Esophagus squamous epithelium (tissue), 5 donors: ENCODE measurements at regions not wholly inside any gene's neighbourhood (a gene's known extent, or its start where the extent isn't known, plus 50 kb on each side); places are given as distances from the start of the nearest gene placed in this dataset.

Experiments
- DNase-seq: peaks from one replicate; lab custom pipeline; 2025; lab: John Stamatoyannopoulos, UW
- H3K27ac ChIP-seq, 4 donors: fragments of 200-600 bp; sonication (generic); one replicate each; pipeline ENCODE4 v1.5.1; 2016 to 2019; ENCODE audit warnings: mild to moderate bottlenecking in 1 of 4
- H3K27me3 ChIP-seq, 4 donors: fragments of 200-600 bp; sonication (generic); 1 replicate in 3 of 4; 2 replicates in 1 of 4; pipeline versions ENCODE4 v1.5.1 to v1.6.0; 2017 to 2021; ENCODE audit warnings: antibody characterized with exemption in 1 of 4
- H3K36me3 ChIP-seq, 3 donors: fragments of 200-600 bp; sonication (generic); one replicate each; pipeline ENCODE4 v1.5.1; 2016 to 2019
- H3K4me1 ChIP-seq, 3 donors: fragments of 200-600 bp; sonication (generic); one replicate each; pipeline ENCODE4 v1.5.1; 2017 to 2019
- H3K4me3 ChIP-seq, 4 donors: fragments of 200-600 bp; sonication (generic); 1 replicate in 3 of 4; 2 replicates in 1 of 4; pipeline ENCODE4 v1.5.1; 2016 to 2019; ENCODE audit warnings: mild to moderate bottlenecking in 2 of 4, moderate library complexity in 1 of 4
- H3K9me3 ChIP-seq, 3 donors: fragments of 200-600 bp; sonication (generic); one replicate each; pipeline ENCODE4 v1.5.1; 2016 to 2019
- POLR2A ChIP-seq, 4 donors: fragments of 450-650 bp; IDR thresholded peaks; one replicate each; pipeline ENCODE4 v1.6.1; 2017; ENCODE audit warnings: antibody characterized with exemption in 4 of 4, mild to moderate bottlenecking in 4 of 4, moderate library complexity in 3 of 4
- WGBS, 2 donors: methylation state at CpG; one replicate each; pipeline ENCODE4 v1.1.5; 2018; 5-methylcytosine and 5-hydroxymethylcytosine counted together
- intact Hi-C: fragments of 100-400 bp; cut with DNase I; formaldehyde crosslinking; loops from one replicate; pipeline ENCODE4 v1.15.0; 2022
- TF ChIP-seq, protein P1 (sequence below), 6 experiments: fragments of 450-650 bp in 4 of 6; fragments of 200-600 bp in 2 of 6; sonication (generic) in 2 of 6; IDR thresholded peaks; one replicate each; pipeline ENCODE4 v1.5.1; 2016 to 2019; ENCODE audit warnings: antibody characterized with exemption in 6 of 6, mild to moderate bottlenecking in 4 of 6, moderate library complexity in 4 of 6
- donor health status: DM: yes; HTN: yes; CAD: no.

DNA sequence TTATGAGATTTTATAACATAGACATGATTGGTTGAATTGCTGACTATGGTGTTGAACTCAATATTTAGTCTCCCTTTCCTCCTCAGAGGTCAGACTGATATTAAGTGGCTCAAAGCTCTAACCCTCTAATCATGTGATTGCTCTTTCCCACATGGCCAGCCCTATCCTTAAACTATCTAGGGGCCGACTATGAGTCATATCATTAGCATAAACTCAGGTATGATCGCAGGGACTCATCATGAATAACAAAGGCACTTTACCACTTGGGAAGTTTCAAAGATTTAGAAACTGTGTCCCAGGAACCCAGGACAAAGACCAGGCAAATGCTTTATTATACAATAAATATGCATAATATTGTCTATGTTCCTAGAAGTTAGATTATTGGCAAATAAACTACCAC lies 894.6 kb upstream of the NEGR1 start:
- intact Hi-C loops, result no loop called here
- TF ChIP-seq POLR2A (IDR thresholded peaks at IDR 0.05), result no peak
- TF ChIP-seq, protein P1, sequence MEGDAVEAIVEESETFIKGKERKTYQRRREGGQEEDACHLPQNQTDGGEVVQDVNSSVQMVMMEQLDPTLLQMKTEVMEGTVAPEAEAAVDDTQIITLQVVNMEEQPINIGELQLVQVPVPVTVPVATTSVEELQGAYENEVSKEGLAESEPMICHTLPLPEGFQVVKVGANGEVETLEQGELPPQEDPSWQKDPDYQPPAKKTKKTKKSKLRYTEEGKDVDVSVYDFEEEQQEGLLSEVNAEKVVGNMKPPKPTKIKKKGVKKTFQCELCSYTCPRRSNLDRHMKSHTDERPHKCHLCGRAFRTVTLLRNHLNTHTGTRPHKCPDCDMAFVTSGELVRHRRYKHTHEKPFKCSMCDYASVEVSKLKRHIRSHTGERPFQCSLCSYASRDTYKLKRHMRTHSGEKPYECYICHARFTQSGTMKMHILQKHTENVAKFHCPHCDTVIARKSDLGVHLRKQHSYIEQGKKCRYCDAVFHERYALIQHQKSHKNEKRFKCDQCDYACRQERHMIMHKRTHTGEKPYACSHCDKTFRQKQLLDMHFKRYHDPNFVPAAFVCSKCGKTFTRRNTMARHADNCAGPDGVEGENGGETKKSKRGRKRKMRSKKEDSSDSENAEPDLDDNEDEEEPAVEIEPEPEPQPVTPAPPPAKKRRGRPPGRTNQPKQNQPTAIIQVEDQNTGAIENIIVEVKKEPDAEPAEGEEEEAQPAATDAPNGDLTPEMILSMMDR (IDR thresholded peaks at IDR 0.05), result no peak

DNA sequence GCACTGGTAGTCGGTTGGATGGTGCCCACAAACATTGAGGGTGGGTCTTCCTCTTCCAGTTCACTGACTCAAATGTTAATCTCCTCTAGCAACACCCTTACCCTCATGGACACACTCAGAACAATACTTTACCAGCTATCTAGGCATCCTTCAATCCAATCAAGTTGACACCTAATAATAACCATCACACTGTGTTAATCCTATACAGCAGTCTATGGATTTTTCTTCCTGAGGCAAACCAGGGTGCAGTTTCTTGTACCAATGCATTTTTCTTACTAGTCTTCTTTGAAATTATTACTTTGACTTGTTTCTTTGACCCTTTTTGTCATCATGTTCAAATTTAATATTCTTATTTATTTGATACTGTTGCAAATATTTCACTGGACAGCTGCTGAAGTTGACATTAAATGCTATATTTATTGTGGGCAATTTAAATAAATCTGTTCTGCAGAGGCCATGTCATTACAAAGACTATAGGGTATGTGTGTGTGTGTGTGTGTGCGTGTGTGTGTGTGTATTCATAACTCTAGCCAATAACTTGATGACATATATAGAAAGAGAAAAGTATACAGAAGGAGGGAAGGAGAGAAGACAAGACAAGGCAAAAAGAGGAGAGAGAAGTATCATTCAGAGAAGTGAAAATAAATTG lies 884.8 kb upstream of the NEGR1 start:
- H3K27me3 ChIP-seq, result no peaks in the 10 kb centered on the region
- intact Hi-C loops, result no loop called here
- no peak overlapping the region for H3K27ac ChIP-seq
- TF ChIP-seq, protein P1 (IDR thresholded peaks at IDR 0.05), result no peak
- no peak for TF ChIP-seq POLR2A (IDR thresholded peaks at IDR 0.05)
- H3K9me3 ChIP-seq, result no peaks in the 10 kb centered on the region
- 56 to 70% methylated on average over 2 of the region's 2 CpGs for WGBS, 2 donors
- no peak for DNase-seq
- no peaks in the 10 kb centered on the region for H3K36me3 ChIP-seq
- no peak overlapping the region for H3K4me3 ChIP-seq
- no peaks in the 10 kb centered on the region for H3K4me1 ChIP-seq

More for the DNA sequence above, 894.6 kb upstream of the NEGR1 start:
- Histone ChIP-seq H3K27me3 (no peaks in the 10 kb centered on the region), H3K9me3 (peaks cover 0 to 13% (median 0%) of the 10 kb centered on the region in 3 donors), H3K4me1 (no peaks in the 10 kb centered on the region), H3K27ac (no peak overlapping the region), H3K4me3 (no peak overlapping the region), H3K36me3 (no peaks in the 10 kb centered on the region)
- WGBS, 2 donors, result 42 to 75% methylated on average over 2 of the region's 2 CpGs
- no peak for DNase-seq

DNA sequence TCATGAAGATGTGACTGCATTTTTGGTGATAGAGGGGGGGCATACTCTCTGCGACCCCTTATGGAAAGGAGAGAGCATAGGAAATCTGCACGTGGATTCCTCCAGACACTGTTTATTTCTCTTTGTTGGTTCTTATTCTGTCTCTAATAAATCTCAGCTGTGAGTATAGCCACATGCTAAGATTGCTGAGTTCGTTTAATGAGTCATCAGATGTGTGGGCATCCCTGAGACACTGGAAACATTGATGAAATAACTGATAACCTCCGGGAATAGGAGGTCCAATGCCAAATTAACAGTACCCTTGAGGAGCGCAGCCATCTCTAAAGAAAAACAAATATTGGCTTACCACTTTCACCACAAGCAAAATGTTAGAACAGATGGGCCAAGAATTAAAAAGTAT lies 880.2 kb upstream of the NEGR1 start:
- Histone ChIP-seq H3K9me3 (no peaks in the 10 kb centered on the region), H3K27ac (no peak overlapping the region), H3K27me3 (no peaks in the 10 kb centered on the region), H3K4me1 (no peaks in the 10 kb centered on the region), H3K36me3 (no peaks in the 10 kb centered on the region), H3K4me3 (no peak overlapping the region)
- 38 to 42% methylated on average over 5 of the region's 5 CpGs for WGBS, 2 donors
- DNase-seq, result no peak
- no peak for TF ChIP-seq POLR2A (IDR thresholded peaks at IDR 0.05)
- TF ChIP-seq, protein P1 (IDR thresholded peaks at IDR 0.05), result no peak
- intact Hi-C loops, result no loop called here

DNA sequence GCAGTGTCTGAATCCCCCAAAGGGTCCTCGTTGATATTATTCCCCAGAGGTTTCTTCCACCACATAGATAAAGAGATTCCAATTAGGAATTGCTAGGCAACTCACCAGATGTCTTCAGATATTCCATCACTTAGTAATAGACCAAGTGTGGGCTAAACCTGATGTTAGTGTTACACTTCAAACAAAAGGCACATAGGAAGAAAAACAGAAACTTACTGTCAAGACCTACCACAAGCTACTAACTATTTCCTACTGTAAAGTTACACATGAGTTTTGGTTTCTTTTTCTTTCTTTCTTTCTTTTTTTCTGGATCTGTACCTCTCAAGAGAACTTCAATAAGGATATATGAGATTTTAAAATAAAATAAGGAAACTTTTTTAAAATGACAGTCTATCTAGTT lies 879.1 kb upstream of the NEGR1 start:
- TF ChIP-seq, protein P1 (IDR thresholded peaks at IDR 0.05), result no peak
- TF ChIP-seq POLR2A (IDR thresholded peaks at IDR 0.05), result no peak
- H3K27ac ChIP-seq, result no peak overlapping the region
- 50 to 60% methylated on average over 1 of the region's 1 CpG for WGBS, 2 donors
- DNase-seq, result no peak
- H3K36me3 ChIP-seq, result no peaks in the 10 kb centered on the region
- H3K9me3 ChIP-seq, result no peaks in the 10 kb centered on the region
- H3K4me3 ChIP-seq, result no peak overlapping the region
- intact Hi-C loops, result no loop called here
- H3K27me3 ChIP-seq, result no peaks in the 10 kb centered on the region
- H3K4me1 ChIP-seq, result no peaks in the 10 kb centered on the region

DNA sequence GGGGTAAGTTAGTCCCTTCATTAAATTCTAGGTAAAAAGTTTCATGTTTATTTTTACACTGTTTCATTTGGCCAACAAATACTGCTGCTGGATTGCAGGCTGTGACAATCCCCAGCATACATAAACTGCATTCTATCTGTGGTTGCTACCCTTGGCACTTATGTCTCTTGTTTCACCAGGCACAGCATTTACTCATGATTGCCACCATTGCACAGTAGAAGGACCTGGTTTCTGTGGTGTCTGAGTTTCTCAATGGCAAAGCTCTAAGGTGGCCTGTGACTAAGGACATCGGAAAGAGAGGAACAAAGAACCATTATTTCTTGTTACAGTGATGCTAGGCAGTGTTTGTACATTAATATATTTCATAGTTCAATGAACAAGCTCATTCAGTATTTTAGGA lies 878.4 kb upstream of the NEGR1 start:
- Histone ChIP-seq H3K27ac (no peak overlapping the region), H3K4me3 (no peak overlapping the region), H3K27me3 (no peaks in the 10 kb centered on the region), H3K4me1 (no peaks in the 10 kb centered on the region), H3K36me3 (no peaks in the 10 kb centered on the region), H3K9me3 (no peaks in the 10 kb centered on the region)
- intact Hi-C loops, result no loop called here
- 75 to 92% methylated on average over 1 of the region's 1 CpG for WGBS, 2 donors
- no peak for DNase-seq
- TF ChIP-seq, protein P1 (IDR thresholded peaks at IDR 0.05), result no peak
- no peak for TF ChIP-seq POLR2A (IDR thresholded peaks at IDR 0.05)
